ENCODE measurements at regions not wholly inside any gene's neighbourhood (a gene's known extent, or its start where the extent isn't known, plus 50 kb on each side); places are given as distances from the start of the nearest gene placed in this dataset.

DNA sequence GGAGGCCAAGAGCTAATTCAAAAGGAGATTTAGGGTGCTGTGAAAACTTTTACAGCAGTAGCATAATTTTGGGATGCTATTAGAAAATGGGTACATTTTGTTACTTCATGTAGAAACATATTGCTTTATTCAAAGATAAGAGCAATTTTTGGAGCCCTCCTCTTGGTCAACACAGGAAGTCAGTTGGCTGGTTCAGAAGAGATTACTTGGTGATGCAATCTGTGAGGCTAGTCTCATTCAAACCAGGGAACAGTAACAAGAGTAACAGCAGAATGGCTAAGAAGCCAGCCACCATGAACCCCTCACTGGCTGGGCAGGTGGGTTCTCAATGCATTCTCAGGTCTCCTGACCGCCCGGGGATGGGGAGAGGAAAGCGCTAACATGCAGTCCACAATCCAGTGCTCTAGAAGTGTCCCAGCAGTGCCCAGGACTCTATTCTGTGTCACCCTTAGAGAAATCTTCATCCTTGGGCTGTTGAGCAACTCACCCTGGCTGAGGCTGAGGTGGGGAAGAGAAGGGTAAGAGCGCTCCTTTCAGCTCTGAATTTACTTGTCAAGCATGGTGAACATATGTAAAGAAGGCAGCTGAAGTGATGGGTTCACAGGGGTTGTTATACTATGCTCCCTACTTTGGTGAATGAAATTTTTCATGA, 262.2 kb upstream of the UBASH3B start:
- Histone ChIP-seq H3K9me3 (peaks cover 0 to 6% (median 0%) of the 10 kb centered on the region in 3 donors), H3K4me1 (no peaks in the 10 kb centered on the region), H3K36me3 (no peaks in the 10 kb centered on the region), H3K4me3 (no peak overlapping the region), H3K27ac (no peak overlapping the region), H3K27me3 (no peaks in the 10 kb centered on the region)
- WGBS, 2 donors (ENCODE audit: low coverage in 1 of 2) = 83 to 100% methylated on average over 1 to 2 of the region's 4 CpGs
- peak; percentile 43 for ATAC-seq
- TF ChIP-seq CTCF (IDR thresholded peaks at IDR 0.05) (no peak), POLR2AphosphoS5 (IDR thresholded peaks at IDR 0.05) (no peak), EP300 (IDR thresholded peaks at IDR 0.05) (no peak), POLR2A (IDR thresholded peaks at IDR 0.05) (no peak)

DNA sequence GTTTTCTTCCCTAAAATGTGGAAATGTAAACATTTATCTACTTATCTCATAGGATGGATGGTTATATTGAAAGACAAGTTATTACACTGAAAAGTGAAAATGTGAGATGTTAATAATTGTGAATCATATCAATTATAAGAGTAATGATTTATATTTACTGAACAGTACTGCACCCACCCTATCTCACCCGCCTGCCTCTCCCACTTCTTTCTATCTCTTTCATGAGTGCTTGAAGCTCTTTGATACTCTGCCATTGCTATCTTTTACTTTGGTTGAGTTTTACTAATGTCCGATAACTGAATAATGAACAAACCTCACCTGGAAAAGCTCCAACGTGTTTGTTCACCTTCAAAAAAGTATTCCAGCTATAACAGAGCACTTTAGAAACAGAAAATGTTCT, 263.0 kb upstream of the UBASH3B start:
- Histone ChIP-seq H3K4me1 (no peaks in the 10 kb centered on the region), H3K27me3 (no peaks in the 10 kb centered on the region), H3K27ac (no peak overlapping the region), H3K36me3 (no peaks in the 10 kb centered on the region), H3K4me3 (no peak overlapping the region), H3K9me3 (peaks cover 0 to 6% (median 0%) of the 10 kb centered on the region in 3 donors)
- ATAC-seq = no peak
- 70 to 78% methylated on average over 3 of the region's 3 CpGs for WGBS, 2 donors (ENCODE audit: low coverage in 1 of 2)
- no peak for TF ChIP-seq CTCF (IDR thresholded peaks at IDR 0.05)
- TF ChIP-seq POLR2AphosphoS5 (IDR thresholded peaks at IDR 0.05) = no peak
- TF ChIP-seq POLR2A (IDR thresholded peaks at IDR 0.05) = no peak
- no peak for TF ChIP-seq EP300 (IDR thresholded peaks at IDR 0.05)

DNA sequence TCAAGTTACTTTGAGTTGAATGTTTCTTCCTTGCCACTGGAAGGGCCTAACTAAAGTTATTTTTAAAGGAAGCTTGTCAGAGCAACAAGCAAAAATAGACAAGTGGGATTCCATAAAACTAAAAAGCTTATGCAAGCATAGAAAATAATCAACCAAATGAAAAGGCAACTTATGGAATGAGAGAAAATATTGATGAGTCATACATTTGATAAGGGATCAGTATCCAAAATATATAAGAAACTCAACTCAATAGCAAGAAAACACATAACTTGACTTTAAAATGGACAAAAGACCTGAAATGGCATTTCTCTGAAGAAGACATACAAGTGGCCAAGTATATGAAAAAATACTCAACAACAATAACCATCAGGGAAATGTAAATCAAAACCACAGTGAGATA, 264.5 kb upstream of the UBASH3B start:
- no peaks in the 10 kb centered on the region for H3K27me3 ChIP-seq
- H3K4me1 ChIP-seq = no peaks in the 10 kb centered on the region
- H3K4me3 ChIP-seq = no peak overlapping the region
- H3K27ac ChIP-seq = no peak overlapping the region
- H3K36me3 ChIP-seq = no peaks in the 10 kb centered on the region
- H3K9me3 ChIP-seq = peaks cover 0 to 6% (median 0%) of the 10 kb centered on the region in 3 donors
- no peak for ATAC-seq
- no peak for TF ChIP-seq EP300 (IDR thresholded peaks at IDR 0.05)
- no peak for TF ChIP-seq CTCF (IDR thresholded peaks at IDR 0.05)
- TF ChIP-seq POLR2A (IDR thresholded peaks at IDR 0.05) = no peak
- no peak for TF ChIP-seq POLR2AphosphoS5 (IDR thresholded peaks at IDR 0.05)

DNA sequence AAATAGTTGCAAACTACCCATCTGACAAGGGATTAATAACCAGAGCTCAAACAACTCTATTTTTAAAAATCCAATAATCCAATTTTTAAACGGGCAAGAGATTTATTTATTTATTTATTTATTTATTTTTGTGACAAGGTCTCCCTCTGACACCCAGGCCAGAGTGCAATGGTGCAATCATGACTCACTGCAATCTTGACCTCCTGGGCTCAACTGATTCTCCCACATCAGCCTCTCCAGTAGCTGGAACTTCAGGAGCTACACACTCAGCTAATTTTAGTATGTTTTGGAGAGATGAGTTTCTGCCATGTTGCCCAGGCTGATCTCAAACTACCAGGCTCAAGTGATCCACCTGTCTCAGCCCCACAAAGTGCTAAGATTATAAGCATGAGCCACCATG, 267.2 kb upstream of the BLID start:
- no peak for TF ChIP-seq CTCF (IDR thresholded peaks at IDR 0.05)
- no peak for TF ChIP-seq POLR2A (IDR thresholded peaks at IDR 0.05)
- no peak for TF ChIP-seq POLR2AphosphoS5 (IDR thresholded peaks at IDR 0.05)
- TF ChIP-seq EP300 (IDR thresholded peaks at IDR 0.05) = no peak

GRCh38 chr11:122375687-122376399, 259.8 kb upstream of the BLID start:
- Histone ChIP-seq H3K4me1 (no peaks in the 10 kb centered on the region), H3K27me3 (no peaks in the 10 kb centered on the region), H3K4me3 (no peak overlapping the region), H3K36me3 (no peaks in the 10 kb centered on the region), H3K27ac (no peak overlapping the region), H3K9me3 (peaks cover 0 to 18% (median 0%) of the 10 kb centered on the region in 3 donors)
- WGBS, 2 donors (ENCODE audit: low coverage in 1 of 2) = 92% methylated on average over 4 of the region's 4 CpGs; no CpG with 5 or more reads in 1 of the 2 donors
- no peak for TF ChIP-seq CTCF (IDR thresholded peaks at IDR 0.05)
- no peak for TF ChIP-seq POLR2AphosphoS5 (IDR thresholded peaks at IDR 0.05)
- TF ChIP-seq POLR2A (IDR thresholded peaks at IDR 0.05) = no peak
- no peak for TF ChIP-seq EP300 (IDR thresholded peaks at IDR 0.05)
- no peak for ATAC-seq

More for the DNA sequence above, 267.2 kb upstream of the BLID start:
- Histone ChIP-seq H3K4me3 (no peak overlapping the region), H3K9me3 (peaks cover 0 to 12% (median 0%) of the 10 kb centered on the region in 3 donors), H3K27me3 (no peaks in the 10 kb centered on the region), H3K36me3 (no peaks in the 10 kb centered on the region), H3K27ac (no peak overlapping the region), H3K4me1 (no peaks in the 10 kb centered on the region)
- ATAC-seq = no peak
- WGBS, 2 donors (ENCODE audit: low coverage in 1 of 2) = 76% methylated on average over 1 of the region's 1 CpG; no CpG with 5 or more reads in 1 of the 2 donors
